Chondrocyte (in vitro differentiated cells): ENCODE measurements at regions not wholly inside any gene's neighbourhood (a gene's known extent, or its start where the extent isn't known, plus 50 kb on each side); places are given as distances from the start of the nearest gene placed in this dataset.
"Not testable (repeated sequence)": the region's sequence is repeated elsewhere in the genome, so short reads cannot be mapped to it uniquely, and the experiment has no call there.

Experiments used
- DNase-seq: peaks from one replicate; pipeline ENCODE4 v3.0.0; 2021; ENCODE audit warnings: mixed read lengths, low spot score
- H3K27ac Mint-ChIP-seq: one replicate; pipeline ENCODE4 v1.8.0; 2021; ENCODE audit warnings: mild to moderate bottlenecking, moderate library complexity, mixed read lengths; ENCODE audit not compliant: unreplicated experiment
- H3K27me3 Mint-ChIP-seq: 2 replicates; pipeline ENCODE4 v1.8.0; 2021; ENCODE audit warnings: low read depth, mixed read lengths
- H3K36me3 Mint-ChIP-seq: 2 replicates; pipeline ENCODE4 v1.8.0; 2021; ENCODE audit warnings: low read depth, mixed read lengths
- H3K4me1 Mint-ChIP-seq: 2 replicates; pipeline ENCODE4 v1.8.0; 2021; ENCODE audit warnings: low read depth, mild to moderate bottlenecking, mixed read lengths
- H3K4me3 Mint-ChIP-seq: one replicate; pipeline ENCODE4 v1.8.0; 2021; ENCODE audit warnings: mild to moderate bottlenecking, moderate library complexity, mixed read lengths; ENCODE audit not compliant: unreplicated experiment
- H3K9me3 Mint-ChIP-seq: 2 replicates; pipeline ENCODE4 v1.8.0; 2021; ENCODE audit warnings: low read depth, mixed read lengths
- TF ChIP-seq, protein P1 (sequence below): fragments of 200-600 bp; sonication (generic); IDR thresholded peaks from 2 replicates; pipeline ENCODE4 v1.5.0; 2021; ENCODE audit warnings: antibody characterized with exemption, mild to moderate bottlenecking, moderate library complexity

DNA sequence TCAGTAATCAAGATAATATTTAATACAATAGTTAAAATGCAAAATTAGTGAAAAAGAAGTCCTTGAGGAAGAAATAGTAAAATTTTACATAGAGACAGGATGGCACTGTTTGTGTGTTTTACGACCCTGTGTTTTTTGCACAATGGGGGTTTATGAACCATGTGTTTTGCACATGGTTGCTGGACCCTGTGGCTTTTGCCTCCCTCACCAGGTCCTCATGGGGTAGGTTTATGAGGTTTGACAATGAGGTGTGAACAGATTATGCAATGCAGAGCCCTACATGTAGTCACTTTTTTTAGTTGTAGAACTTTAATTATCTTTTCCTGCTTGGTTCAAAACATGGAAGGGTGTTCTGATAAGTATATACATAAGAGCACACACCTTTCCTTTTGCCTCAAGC, 366.3 kb upstream of the FAR2 start:
- Mint-ChIP-seq H3K4me3 (no peak overlapping the region), H3K27ac (no peak overlapping the region), H3K4me1 (no peaks in the 10 kb centered on the region), H3K27me3 (no peaks in the 10 kb centered on the region), H3K9me3 (no peaks in the 10 kb centered on the region), H3K36me3 (no peaks in the 10 kb centered on the region)
- DNase-seq: no peak
- TF ChIP-seq, protein P1, sequence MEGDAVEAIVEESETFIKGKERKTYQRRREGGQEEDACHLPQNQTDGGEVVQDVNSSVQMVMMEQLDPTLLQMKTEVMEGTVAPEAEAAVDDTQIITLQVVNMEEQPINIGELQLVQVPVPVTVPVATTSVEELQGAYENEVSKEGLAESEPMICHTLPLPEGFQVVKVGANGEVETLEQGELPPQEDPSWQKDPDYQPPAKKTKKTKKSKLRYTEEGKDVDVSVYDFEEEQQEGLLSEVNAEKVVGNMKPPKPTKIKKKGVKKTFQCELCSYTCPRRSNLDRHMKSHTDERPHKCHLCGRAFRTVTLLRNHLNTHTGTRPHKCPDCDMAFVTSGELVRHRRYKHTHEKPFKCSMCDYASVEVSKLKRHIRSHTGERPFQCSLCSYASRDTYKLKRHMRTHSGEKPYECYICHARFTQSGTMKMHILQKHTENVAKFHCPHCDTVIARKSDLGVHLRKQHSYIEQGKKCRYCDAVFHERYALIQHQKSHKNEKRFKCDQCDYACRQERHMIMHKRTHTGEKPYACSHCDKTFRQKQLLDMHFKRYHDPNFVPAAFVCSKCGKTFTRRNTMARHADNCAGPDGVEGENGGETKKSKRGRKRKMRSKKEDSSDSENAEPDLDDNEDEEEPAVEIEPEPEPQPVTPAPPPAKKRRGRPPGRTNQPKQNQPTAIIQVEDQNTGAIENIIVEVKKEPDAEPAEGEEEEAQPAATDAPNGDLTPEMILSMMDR: no peak

DNA sequence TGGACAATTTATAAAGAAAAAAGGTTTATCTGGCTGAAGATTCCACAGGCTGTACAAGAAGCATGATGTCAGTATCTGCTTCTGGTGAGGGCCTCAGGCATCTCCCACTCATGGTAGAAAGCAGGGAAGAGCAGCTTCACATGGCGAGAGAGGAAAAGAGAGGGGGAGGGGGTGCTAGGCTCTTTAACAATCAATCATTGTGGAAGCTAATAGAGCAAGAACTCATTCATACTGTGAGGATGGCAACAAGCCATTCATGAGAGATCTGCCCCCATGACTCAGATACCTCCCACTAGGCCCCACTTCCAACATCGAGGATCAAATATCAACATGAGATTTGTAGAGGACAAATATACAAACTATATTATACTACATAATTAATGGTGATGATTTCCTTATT, 361.9 kb upstream of the FAR2 start:
- Mint-ChIP-seq H3K9me3 (no peaks in the 10 kb centered on the region), H3K27me3 (no peaks in the 10 kb centered on the region), H3K4me3 (no peak overlapping the region), H3K4me1 (no peaks in the 10 kb centered on the region), H3K36me3 (no peaks in the 10 kb centered on the region), H3K27ac (no peak overlapping the region)
- no peak for DNase-seq
- TF ChIP-seq, protein P1: no peak

GRCh38 chr12:28788256-28788655, 360.8 kb upstream of the FAR2 start:
- not testable (repeated sequence) for H3K4me3 Mint-ChIP-seq, H3K4me1 Mint-ChIP-seq, H3K36me3 Mint-ChIP-seq, H3K27ac Mint-ChIP-seq, DNase-seq, H3K27me3 Mint-ChIP-seq, H3K9me3 Mint-ChIP-seq

GRCh38 chr12:28793581-28794151, 355.4 kb upstream of the FAR2 start:
- Mint-ChIP-seq H3K4me1 (no peaks in the 10 kb centered on the region), H3K27me3 (no peaks in the 10 kb centered on the region), H3K4me3 (no peak overlapping the region), H3K36me3 (no peaks in the 10 kb centered on the region), H3K27ac (no peak overlapping the region), H3K9me3 (peaks cover 13% of the 10 kb centered on the region)
- no peak for DNase-seq
- TF ChIP-seq, protein P1: no peak

DNA sequence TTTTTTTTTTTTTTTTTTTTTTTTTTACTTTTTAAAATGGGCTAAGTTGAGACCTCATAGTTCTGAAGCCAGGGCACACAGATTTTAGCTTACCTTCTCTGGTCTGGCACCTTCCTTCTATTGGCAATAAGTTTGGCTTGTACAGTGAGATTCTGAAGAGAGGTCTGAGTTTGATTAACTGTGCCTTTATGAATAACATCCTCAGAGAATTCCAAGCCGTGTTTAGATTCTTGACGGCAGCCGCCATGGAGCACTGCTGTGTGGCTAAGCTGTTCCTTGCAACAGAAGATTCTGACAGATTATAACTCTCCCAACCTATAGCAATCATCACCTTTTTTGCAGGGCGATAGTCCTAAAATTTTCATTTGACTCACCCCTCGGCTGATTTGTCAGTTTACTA, 354.9 kb upstream of the FAR2 start:
- DNase-seq: no peak
- H3K9me3 Mint-ChIP-seq: peaks cover 13% of the 10 kb centered on the region
- no peaks in the 10 kb centered on the region for H3K4me1 Mint-ChIP-seq
- TF ChIP-seq, protein P1: no peak
- no peaks in the 10 kb centered on the region for H3K36me3 Mint-ChIP-seq
- H3K4me3 Mint-ChIP-seq: no peak overlapping the region
- H3K27me3 Mint-ChIP-seq: no peaks in the 10 kb centered on the region
- no peak overlapping the region for H3K27ac Mint-ChIP-seq

GRCh38 chr12:28794786-28795185, 354.3 kb upstream of the FAR2 start:
- TF ChIP-seq, protein P1: no peak
- Mint-ChIP-seq H3K27me3 (no peaks in the 10 kb centered on the region), H3K4me1 (no peaks in the 10 kb centered on the region), H3K27ac (no peak overlapping the region), H3K36me3 (no peaks in the 10 kb centered on the region), H3K9me3 (peaks cover 13% of the 10 kb centered on the region), H3K4me3 (no peak overlapping the region)
- no peak for DNase-seq
